HFF-Myc (cell line): ENCODE measurements at regions not wholly inside any gene's neighbourhood (a gene's known extent, or its start where the extent isn't known, plus 50 kb on each side); places are given as distances from the start of the nearest gene placed in this dataset.

Source experiments
- DNase-seq: peaks from one replicate; pipeline ENCODE4 v3.0.0-alpha.2; 2011; ENCODE audit warnings: low read depth; ENCODE audit errors: extremely low read depth
- H3K4me3 ChIP-seq: replicated peaks from 2 replicates; pipeline ENCODE4 v1.5.1; 2011; ENCODE audit warnings: low read depth, mild to moderate bottlenecking, control low read depth, low read length
- CTCF ChIP-seq: IDR thresholded peaks from 2 replicates; pipeline ENCODE4 v1.5.1; 2012; ENCODE audit warnings: mild to moderate bottlenecking, low read depth, low read length, control low read depth; ENCODE audit errors: missing control alignments

GRCh38 chr5:74403771-74404170 lies 236.8 kb downstream of the ENC1 start:
- TF ChIP-seq CTCF = no peak
- H3K4me3 ChIP-seq = no peak overlapping the region
- no peak for DNase-seq

- DNase-seq = no peak
- TF ChIP-seq CTCF = no peak
- no peak overlapping the region for H3K4me3 ChIP-seq
Measured at GRCh38 chr5:74402553-74402952, 238.0 kb downstream of the ENC1 start.

- DNase-seq = no peak
Measured at GRCh38 chr5:74401946-74402320, 238.6 kb downstream of the ENC1 start.

DNA sequence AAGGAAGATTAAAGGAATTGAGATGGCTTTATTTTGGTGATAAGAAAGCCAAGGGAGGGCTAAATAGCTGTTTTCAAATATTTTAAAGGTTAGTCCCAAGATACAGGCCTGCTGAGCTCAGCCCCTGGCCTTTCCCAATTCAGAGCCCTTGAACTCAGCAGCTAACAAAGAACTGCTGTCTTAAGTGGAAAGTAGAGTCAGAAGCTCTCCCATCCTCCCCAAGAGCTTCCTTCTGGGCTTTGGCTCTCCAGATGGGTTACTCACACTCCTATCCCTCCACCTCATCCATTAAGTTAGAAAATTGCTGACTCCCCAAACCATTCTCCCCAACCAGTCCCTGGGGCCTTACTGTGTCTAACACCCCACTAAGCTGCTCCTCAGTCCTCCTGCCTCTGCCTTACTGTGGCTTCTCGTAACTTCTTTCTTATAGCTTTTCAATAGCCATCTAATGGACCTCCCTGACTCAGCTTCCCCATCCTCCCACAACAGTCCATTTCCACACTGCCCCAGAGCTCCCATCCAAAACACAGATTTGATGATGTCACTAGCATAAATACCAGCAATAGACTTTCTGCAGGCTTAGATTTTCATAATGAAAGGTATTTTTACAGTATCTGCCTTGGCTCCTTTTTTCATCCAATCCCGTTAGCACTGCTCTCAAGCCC lies 239.1 kb downstream of the ENC1 start:
- no peak for DNase-seq
- H3K4me3 ChIP-seq = no peak overlapping the region
- TF ChIP-seq CTCF = no peak

More at GRCh38 chr5:74401946-74402320, 238.6 kb downstream of the ENC1 start:
- TF ChIP-seq CTCF = no peak
- H3K4me3 ChIP-seq = no peak overlapping the region

DNA sequence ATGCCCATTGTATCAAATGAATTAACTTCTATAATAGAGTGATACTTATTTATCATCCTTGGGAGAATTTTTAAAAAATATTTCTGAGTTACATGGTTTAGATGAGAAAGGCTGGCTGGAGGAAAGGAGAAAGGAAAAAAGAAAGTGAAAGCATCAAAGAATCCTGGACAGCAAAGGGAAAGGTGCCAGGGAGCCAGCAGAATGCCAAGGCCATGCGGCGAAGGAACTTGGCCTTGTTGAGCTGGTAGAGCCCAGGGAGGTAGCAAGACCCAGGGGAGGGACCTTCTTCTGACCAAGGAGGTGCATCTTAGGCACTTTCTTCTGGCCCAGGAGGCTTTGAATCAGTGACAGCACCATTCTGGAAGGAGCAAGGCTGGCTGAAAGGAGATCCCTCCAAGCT lies 240.5 kb downstream of the ENC1 start:
- TF ChIP-seq CTCF = no peak
- no peak overlapping the region for H3K4me3 ChIP-seq
- no peak for DNase-seq

DNA sequence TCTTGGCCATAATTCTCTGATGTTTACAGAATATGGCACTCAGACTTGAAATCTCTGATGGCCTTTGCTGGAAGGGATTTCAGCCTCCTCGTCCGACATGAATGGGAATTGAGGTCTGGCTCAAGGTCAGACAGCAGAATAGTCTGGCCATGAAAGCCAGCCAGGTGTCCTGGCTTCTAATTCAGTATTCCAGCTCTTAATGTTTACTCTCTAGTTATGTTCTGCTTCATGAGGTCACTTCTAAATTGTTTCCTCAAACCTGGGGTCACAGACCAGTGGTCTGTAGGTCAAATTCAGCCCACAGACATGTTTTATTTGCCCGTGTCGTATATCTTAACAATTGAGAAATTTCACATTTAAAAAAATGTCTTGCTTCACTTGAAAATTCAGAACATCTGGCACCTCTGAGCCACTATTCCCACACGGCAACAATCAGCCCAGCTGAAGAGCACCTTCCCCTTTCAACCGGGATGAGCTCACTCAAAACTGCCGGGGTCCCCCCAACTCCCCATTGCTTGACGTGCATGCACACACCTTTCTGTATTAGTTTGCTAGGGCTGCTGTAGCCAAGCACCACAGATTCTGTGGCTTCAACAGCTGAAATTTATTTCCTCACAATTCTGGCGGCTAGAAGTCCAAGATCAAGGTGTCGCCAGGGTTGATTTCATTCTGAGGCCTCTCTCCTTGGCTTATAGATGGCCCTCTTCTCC lies 243.5 kb downstream of the ENC1 start:
- no peak for TF ChIP-seq CTCF
- no peak for DNase-seq
- no peak overlapping the region for H3K4me3 ChIP-seq
